SK-N-SH (cell line): ENCODE measurements at regions not wholly inside any gene's neighbourhood (a gene's known extent, or its start where the extent isn't known, plus 50 kb on each side); places are given as distances from the start of the nearest gene placed in this dataset.

Source experiments
- CTCF ChIA-PET: fragments of 300-600, 350-600 bp; formaldehyde crosslinking; extraction: SDS; loops from one replicate; lab custom pipeline; 2021; lab: Yijun Ruan, JAX
- POLR2A ChIA-PET: fragments of 350-600 bp; sonication (Branson Sonifier 250); formaldehyde crosslinking; extraction: SDS; loops from one replicate; lab custom pipeline; 2020; ENCODE audit warnings: antibody characterized with exemption, inconsistent platforms; lab: Yijun Ruan, JAX
- DNase-seq: peaks from one replicate; pipeline ENCODE4 v3.0.0; 2012
- H2AFZ ChIP-seq: fragments of 200-600 bp; sonication (generic); 2 replicates; pipeline ENCODE4 v1.8.1; 2016; ENCODE audit warnings: antibody characterized with exemption, mild to moderate bottlenecking, low read depth
- H3F3A ChIP-seq: fragments of 200-600 bp; sonication (generic); replicated peaks from 2 replicates; pipeline ENCODE3; 2016; ENCODE audit warnings: antibody characterized with exemption, mild to moderate bottlenecking; ENCODE audit not compliant: insufficient read depth
- H3K27ac ChIP-seq, 2 experiments: fragments of 200-500 bp in 1 of 2; fragments of 200-600 bp in 1 of 2; sonication (Bioruptor generic) in 1 of 2; sonication (generic), shearing (Covaris generic) in 1 of 2; 2 replicates each; pipeline versions ENCODE4 v1.5.1 to v1.6.1; 2014 to 2016; ENCODE audit warnings: low read depth in 2 of 2, inconsistent platforms in 1 of 2, low read length in 1 of 2, mild to moderate bottlenecking in 1 of 2, mixed read lengths in 1 of 2
- H3K27me3 ChIP-seq: fragments of 200-600 bp; sonication (generic), shearing (Covaris generic); 2 replicates; pipeline ENCODE4 v1.6.1; 2016; ENCODE audit warnings: mixed run types; ENCODE audit not compliant: insufficient read depth
- H3K36me3 ChIP-seq, 2 experiments: fragments of 200-500 bp in 1 of 2; fragments of 200-600 bp in 1 of 2; sonication (Bioruptor generic) in 1 of 2; sonication (generic) in 1 of 2; replicated peaks in 1 of 2; 2 replicates each; pipeline versions ENCODE3 to v1.5.1; 2014 to 2016; ENCODE audit warnings: low read length in 1 of 2, mild to moderate bottlenecking in 1 of 2; ENCODE audit not compliant: insufficient read depth in 2 of 2, control insufficient read depth in 1 of 2
- H3K4me1 ChIP-seq, 2 experiments: fragments of 200-500 bp in 1 of 2; fragments of 200-600 bp in 1 of 2; sonication (Bioruptor generic) in 1 of 2; sonication (generic), shearing (Covaris generic) in 1 of 2; 2 replicates each; pipeline versions ENCODE4 v1.5.1 to v1.6.1; 2014 to 2016; ENCODE audit warnings: low read depth in 1 of 2, low read length in 1 of 2, mixed run types in 1 of 2; ENCODE audit not compliant: insufficient read depth in 2 of 2, control insufficient read depth in 1 of 2
- H3K4me2 ChIP-seq: fragments of 200-600 bp; sonication (generic), shearing (Covaris generic); 2 replicates; pipeline ENCODE4 v1.6.1; 2017; ENCODE audit warnings: mixed run types
- H3K4me3 ChIP-seq, 2 experiments: fragments of 200-500 bp in 1 of 2; fragments of 200-600 bp in 1 of 2; sonication (Bioruptor generic) in 1 of 2; sonication (generic), shearing (Covaris generic) in 1 of 2; 2 replicates each; pipeline versions ENCODE4 v1.5.1 to v1.8.1; 2014 to 2016; ENCODE audit warnings: low read depth in 2 of 2, inconsistent platforms in 1 of 2, low read length in 1 of 2, mild to moderate bottlenecking in 1 of 2, mixed read lengths in 1 of 2, moderate library complexity in 1 of 2
- H3K79me2 ChIP-seq: fragments of 200-600 bp; sonication (generic); 2 replicates; pipeline ENCODE4 v1.8.1; 2017; ENCODE audit warnings: mild to moderate bottlenecking; ENCODE audit not compliant: insufficient read depth
- H3K9ac ChIP-seq: fragments of 200-600 bp; sonication (generic); 2 replicates; pipeline ENCODE4 v1.6.1; 2017; ENCODE audit warnings: mixed run types
- H3K9me2 ChIP-seq: fragments of 200-600 bp; sonication (generic); 2 replicates; pipeline ENCODE4 v1.6.1; 2017; ENCODE audit warnings: mixed run types
- H3K9me3 ChIP-seq: fragments of 200-600 bp; sonication (generic); 2 replicates; pipeline ENCODE4 v1.6.1; 2017; ENCODE audit warnings: mixed run types, mild to moderate bottlenecking, moderate library complexity
- H4K20me1 ChIP-seq: fragments of 200-600 bp; sonication (generic); 2 replicates; pipeline ENCODE4 v1.6.1; 2017; ENCODE audit warnings: mild to moderate bottlenecking, mixed run types; ENCODE audit not compliant: insufficient read depth
- CHD2 ChIP-seq: fragments of 150-350 bp; IDR thresholded peaks from 2 replicates; pipeline ENCODE4 v1.6.1; 2018; ENCODE audit warnings: low read length; ENCODE audit not compliant: partially characterized antibody
- CTCF ChIP-seq: fragments of 200-600 bp; sonication (generic); IDR thresholded peaks from 2 replicates; pipeline ENCODE4 v1.6.1; 2017; ENCODE audit warnings: antibody characterized with exemption, mild to moderate bottlenecking, moderate library complexity
- EP300 ChIP-seq, 2 experiments: IDR thresholded peaks; 2 replicates each; pipeline versions ENCODE4 v1.4.0 to v1.6.1; 2012; ENCODE audit warnings: borderline replicate concordance in 1 of 2, low read depth in 1 of 2, low read length in 1 of 2
- FOSL2 ChIP-seq: IDR thresholded peaks from 2 replicates; pipeline ENCODE4 v1.4.0; 2012; ENCODE audit warnings: low read depth, mild to moderate bottlenecking, moderate library complexity, borderline replicate concordance
- FOXM1 ChIP-seq: IDR thresholded peaks from 2 replicates; pipeline ENCODE4 v1.4.0; 2012; ENCODE audit warnings: low read depth, mild to moderate bottlenecking
- MAX ChIP-seq: IDR thresholded peaks from 2 replicates; pipeline ENCODE4 v1.4.0; 2012; ENCODE audit warnings: low read depth
- MEF2A ChIP-seq: IDR thresholded peaks from 2 replicates; pipeline ENCODE4 v1.4.0; 2012; ENCODE audit warnings: low read depth, borderline replicate concordance
- NFIC ChIP-seq: IDR thresholded peaks from 2 replicates; pipeline ENCODE4 v1.4.0; 2012; ENCODE audit warnings: borderline replicate concordance
- NRF1 ChIP-seq: IDR thresholded peaks from 2 replicates; pipeline ENCODE4 v1.6.1; 2012; ENCODE audit warnings: low read depth, mild to moderate bottlenecking, low read length
- POLR2AphosphoS5 ChIP-seq: IDR thresholded peaks from 2 replicates; pipeline ENCODE4 v1.6.1; 2012; ENCODE audit warnings: low read depth, low read length
- RAD21 ChIP-seq: IDR thresholded peaks from 2 replicates; pipeline ENCODE4 v1.6.1; 2012; ENCODE audit warnings: mild to moderate bottlenecking, low read length
- RCOR1 ChIP-seq: fragments of 150-350 bp; IDR thresholded peaks from 2 replicates; pipeline ENCODE4 v1.6.1; 2017; ENCODE audit warnings: antibody characterized with exemption, low read length
- REST ChIP-seq: IDR thresholded peaks from 2 replicates; pipeline ENCODE4 v1.6.1; 2012; ENCODE audit warnings: mild to moderate bottlenecking, low read depth, low read length, moderate library complexity
- RFX5 ChIP-seq: IDR thresholded peaks from 2 replicates; pipeline ENCODE4 v1.6.1; 2012; ENCODE audit warnings: mild to moderate bottlenecking, improper control_type of control experiment, low read length
- SMC3 ChIP-seq: IDR thresholded peaks from 2 replicates; pipeline ENCODE4 v1.6.1; 2012; ENCODE audit warnings: low read depth, low read length, improper control_type of control experiment
- TEAD4 ChIP-seq: IDR thresholded peaks from 2 replicates; pipeline ENCODE4 v1.4.0; 2012; ENCODE audit warnings: mild to moderate bottlenecking, borderline replicate concordance; ENCODE audit not compliant: insufficient read depth
- USF1 ChIP-seq: IDR thresholded peaks from 2 replicates; pipeline ENCODE4 v1.4.0; 2012; ENCODE audit warnings: low read depth, borderline replicate concordance
- USF2 ChIP-seq: fragments of 150-350 bp; IDR thresholded peaks from 2 replicates; pipeline ENCODE4 v1.6.1; 2017; ENCODE audit warnings: antibody characterized with exemption, low read length, low read depth, borderline replicate concordance
- YY1 ChIP-seq: IDR thresholded peaks from 2 replicates; pipeline ENCODE4 v1.4.0; 2012; ENCODE audit warnings: low read depth, mild to moderate bottlenecking
- ZBTB33 ChIP-seq: IDR thresholded peaks from 2 replicates; pipeline ENCODE4 v1.4.0; 2012; ENCODE audit warnings: low read depth, borderline replicate concordance
- whole genome bisulfite sequencing: methylation state at CpG from one replicate; pipeline ENCODE4 v1.1.6; 2017; ENCODE audit warnings: low lambda C conversion rate; 5-methylcytosine and 5-hydroxymethylcytosine counted together

GRCh38 chr1:25130895-25131294 lies 101.4 kb downstream of the SYF2 start (continued):
- TF ChIP-seq CTCF, result no peak

GRCh38 chr1:25129380-25129779 lies 102.9 kb downstream of the SYF2 start:
- POLR2A ChIA-PET, result no interaction called here
- TF ChIP-seq POLR2AphosphoS5 (no peak), MAX (no peak), NFIC (no peak), NRF1 (no peak), RCOR1 (no peak), REST (no peak), RAD21 (no peak), ZBTB33 (no peak), MEF2A (no peak), USF2 (no peak), YY1 (no peak), USF1 (no peak), EP300 (IDR thresholded peaks at IDR 0.05; ENCODE audit: borderline replicate concordance in 1 of 2, low read depth in 1 of 2, low read length in 1 of 2) (no peak), FOXM1 (no peak), RFX5 (no peak), SMC3 (no peak), TEAD4 (no peak), CHD2 (no peak), FOSL2 (no peak)

More at GRCh38 chr1:25129380-25129779, 102.9 kb downstream of the SYF2 start:
- no peaks in the 10 kb centered on the region for H3K9me3 ChIP-seq
- 68% methylated on average over 12 of the region's 12 CpGs for WGBS
- H3K4me1 ChIP-seq, result no peaks in the 10 kb centered on the region; a peak in 1 of 4 replicates
- no peaks in the 10 kb centered on the region for H3F3A ChIP-seq
- H3K4me3 ChIP-seq, result no peak overlapping the region
- H2AFZ ChIP-seq, result no peak overlapping the region
- H3K9me2 ChIP-seq, result no peaks in the 10 kb centered on the region
- no peak overlapping the region for H3K9ac ChIP-seq
- H3K27ac ChIP-seq, result no peak overlapping the region
- no peak for DNase-seq
- H4K20me1 ChIP-seq, result no peaks in the 10 kb centered on the region
- CTCF ChIA-PET, result interaction anchor here (1.3 kb wide), 1 partner anchor 28 kb away, joined by 4 read pairs; no protein-coding TSS in a partner anchor
- H3K36me3 ChIP-seq, result no peaks in the 10 kb centered on the region
- H3K79me2 ChIP-seq, result no peaks in the 10 kb centered on the region
- no peak overlapping the region for H3K4me2 ChIP-seq
- 0 out of 2 replicates have a peak, but pooled peaks cover 10% of the 10 kb centered on the region for H3K27me3 ChIP-seq
